Stimulated activated naive CD8-positive, alpha-beta T cell treated with anti-CD3 and anti-CD28 coated beads, Interleukin-15, Interleukin-2, amounts not matched to agents 100 ng/mL and 50 ng/mL, for 24 hours (primary cell): ENCODE measurements at regions not wholly inside any gene's neighbourhood (a gene's known extent, or its start where the extent isn't known, plus 50 kb on each side); places are given as distances from the start of the nearest gene placed in this dataset.

ENCODE experiments used
- H3K27ac Mint-ChIP-seq: one replicate; pipeline ENCODE4 v1.8.0; 2021; ENCODE audit warnings: mild to moderate bottlenecking, mixed read lengths
- H3K27me3 Mint-ChIP-seq: one replicate; pipeline ENCODE4 v1.8.0; 2021; ENCODE audit warnings: mixed read lengths
- H3K36me3 Mint-ChIP-seq: one replicate; pipeline ENCODE4 v1.8.0; 2021; ENCODE audit warnings: low read depth, mixed read lengths
- H3K4me1 Mint-ChIP-seq: one replicate; pipeline ENCODE4 v1.8.0; 2021; ENCODE audit warnings: low read depth, mixed read lengths
- H3K4me3 Mint-ChIP-seq: one replicate; pipeline ENCODE4 v1.8.0; 2021; ENCODE audit warnings: mild to moderate bottlenecking, mixed read lengths
- H3K9me3 Mint-ChIP-seq: one replicate; pipeline ENCODE4 v1.8.0; 2021; ENCODE audit warnings: mixed read lengths

- H3K9me3 Mint-ChIP-seq: peaks cover 22% of the 10 kb centered on the region
- H3K36me3 Mint-ChIP-seq: no peaks in the 10 kb centered on the region
- no peak overlapping the region for H3K4me3 Mint-ChIP-seq
- no peak overlapping the region for H3K27ac Mint-ChIP-seq
- no peaks in the 10 kb centered on the region for H3K27me3 Mint-ChIP-seq
- no peaks in the 10 kb centered on the region for H3K4me1 Mint-ChIP-seq
Observed at GRCh38 chr18:56038171-56039030, 450.4 kb upstream of the TCF4 start.

DNA sequence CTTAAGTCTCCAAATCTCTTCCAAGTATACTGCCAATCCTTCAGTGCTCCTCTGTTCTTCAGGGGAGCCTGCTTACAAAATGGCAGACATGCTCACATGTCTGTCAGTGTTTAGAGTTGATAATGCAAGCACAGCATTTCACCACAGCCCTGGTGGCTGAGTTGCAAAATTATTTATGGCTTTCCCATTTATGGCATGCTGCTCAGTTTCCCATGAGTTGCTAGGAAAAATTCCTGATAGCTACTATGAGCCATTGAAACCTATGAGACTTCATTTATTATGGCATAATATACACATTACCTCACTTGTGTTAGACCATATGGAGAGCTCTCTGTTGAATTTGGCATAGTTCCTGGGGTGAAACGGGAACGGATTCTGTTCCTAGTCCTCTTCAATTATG is 448.7 kb upstream of the TCF4 start:
- H3K27ac Mint-ChIP-seq: no peak overlapping the region
- no peaks in the 10 kb centered on the region for H3K36me3 Mint-ChIP-seq
- H3K9me3 Mint-ChIP-seq: peaks cover 22% of the 10 kb centered on the region
- no peaks in the 10 kb centered on the region for H3K4me1 Mint-ChIP-seq
- no peaks in the 10 kb centered on the region for H3K27me3 Mint-ChIP-seq
- H3K4me3 Mint-ChIP-seq: no peak overlapping the region

DNA sequence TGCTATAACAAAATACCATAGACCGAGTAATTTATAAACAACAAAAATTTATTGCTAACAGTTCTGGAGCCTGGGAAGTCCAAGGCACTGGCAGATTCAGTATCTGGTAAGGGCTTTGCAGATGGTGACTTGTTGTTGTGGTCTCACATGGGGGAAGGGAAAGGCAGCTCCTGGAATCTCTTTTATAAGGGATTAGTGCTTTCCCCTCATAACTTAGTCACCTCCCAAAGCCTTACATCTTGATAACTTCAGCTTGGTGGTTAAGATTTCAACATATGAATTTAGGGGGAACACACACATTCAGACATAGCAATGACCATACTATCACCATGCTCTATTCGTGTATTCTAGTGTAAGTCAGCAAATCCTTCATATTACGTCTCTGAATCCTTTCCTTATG is 447.6 kb upstream of the TCF4 start:
- Mint-ChIP-seq H3K36me3 (no peaks in the 10 kb centered on the region), H3K4me3 (no peak overlapping the region), H3K27ac (no peak overlapping the region), H3K27me3 (no peaks in the 10 kb centered on the region), H3K4me1 (no peaks in the 10 kb centered on the region), H3K9me3 (peaks cover 22% of the 10 kb centered on the region)

DNA sequence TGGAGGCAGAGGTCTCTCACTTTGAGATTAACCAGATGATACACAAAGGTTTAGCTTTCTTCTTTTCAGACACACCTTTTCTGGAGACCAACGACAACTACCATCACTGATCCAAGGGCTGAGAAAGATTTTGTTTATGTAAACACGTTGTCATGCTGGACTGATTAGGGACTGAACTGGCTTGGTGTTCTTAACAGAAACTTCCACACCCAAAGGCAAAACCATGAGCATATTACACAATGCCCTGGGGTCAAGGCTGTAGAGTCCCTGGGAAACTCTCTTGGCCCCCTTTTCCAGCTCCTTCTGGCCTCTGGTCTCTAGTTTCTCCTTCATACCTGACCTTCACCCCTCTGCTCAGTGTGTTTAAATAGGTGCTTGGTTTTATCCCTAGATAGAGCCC is 447.0 kb upstream of the TCF4 start:
- no peak overlapping the region for H3K4me3 Mint-ChIP-seq
- H3K27ac Mint-ChIP-seq: no peak overlapping the region
- no peaks in the 10 kb centered on the region for H3K36me3 Mint-ChIP-seq
- H3K27me3 Mint-ChIP-seq: no peaks in the 10 kb centered on the region
- H3K4me1 Mint-ChIP-seq: no peaks in the 10 kb centered on the region
- H3K9me3 Mint-ChIP-seq: peaks cover 24% of the 10 kb centered on the region

GRCh38 chr18:56030060-56030459 is 442.1 kb upstream of the TCF4 start:
- Mint-ChIP-seq H3K27me3 (no peaks in the 10 kb centered on the region), H3K9me3 (peaks cover 17% of the 10 kb centered on the region), H3K27ac (no peak overlapping the region), H3K4me1 (no peaks in the 10 kb centered on the region), H3K36me3 (no peaks in the 10 kb centered on the region), H3K4me3 (no peak overlapping the region)

- Mint-ChIP-seq H3K27me3 (no peaks in the 10 kb centered on the region), H3K4me3 (no peak overlapping the region), H3K36me3 (no peaks in the 10 kb centered on the region), H3K9me3 (peaks cover 11% of the 10 kb centered on the region), H3K4me1 (no peaks in the 10 kb centered on the region), H3K27ac (no peak overlapping the region)
Observed at GRCh38 chr18:56028514-56028913, 440.5 kb upstream of the TCF4 start.

DNA sequence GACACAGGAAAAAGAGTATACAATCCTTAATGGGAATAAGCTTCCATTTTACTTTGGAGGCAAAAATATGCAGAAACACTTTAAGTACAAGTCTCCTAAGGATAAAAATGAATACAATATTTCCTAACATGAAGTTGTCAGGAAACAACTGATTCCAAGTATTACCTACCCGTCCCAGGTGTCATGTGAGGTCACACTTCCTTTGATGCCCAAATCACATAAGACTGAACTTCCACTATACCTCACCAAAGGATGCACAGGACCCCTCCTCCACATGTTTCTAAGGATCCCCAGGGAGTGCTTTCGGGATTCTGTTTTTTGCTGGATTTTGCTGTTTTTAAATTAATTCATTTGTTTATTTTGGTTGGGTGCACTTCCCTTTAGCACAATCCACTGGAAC is 438.5 kb upstream of the TCF4 start:
- Mint-ChIP-seq H3K27me3 (no peaks in the 10 kb centered on the region), H3K4me3 (no peak overlapping the region), H3K9me3 (peaks cover 10% of the 10 kb centered on the region), H3K36me3 (no peaks in the 10 kb centered on the region), H3K4me1 (no peaks in the 10 kb centered on the region), H3K27ac (no peak overlapping the region)

DNA sequence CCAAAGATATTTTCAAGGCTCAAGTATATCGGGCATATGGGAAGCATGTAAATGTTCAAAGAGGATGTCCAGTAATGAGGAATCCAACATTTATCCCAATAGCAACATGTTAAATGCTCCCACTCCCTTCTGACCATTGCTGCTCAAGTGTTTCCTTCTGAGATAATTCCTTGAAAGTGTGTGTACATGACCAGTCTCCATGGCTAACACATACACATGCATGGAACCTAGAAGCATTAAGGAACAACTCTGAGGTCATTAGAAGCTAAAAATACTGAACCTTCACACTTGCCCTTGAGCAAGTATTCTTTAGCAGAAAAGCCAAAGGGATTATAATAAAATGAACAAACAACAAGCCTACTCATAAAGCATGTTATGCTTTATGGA is 433.8 kb upstream of the TCF4 start:
- Mint-ChIP-seq H3K9me3 (peaks cover 9% of the 10 kb centered on the region), H3K36me3 (no peaks in the 10 kb centered on the region), H3K4me3 (no peak overlapping the region), H3K4me1 (peaks cover 5% of the 10 kb centered on the region), H3K27me3 (no peaks in the 10 kb centered on the region), H3K27ac (no peak overlapping the region)

- no peaks in the 10 kb centered on the region for H3K27me3 Mint-ChIP-seq
- peaks cover 5% of the 10 kb centered on the region for H3K4me1 Mint-ChIP-seq
- H3K9me3 Mint-ChIP-seq: peaks cover 9% of the 10 kb centered on the region
- H3K36me3 Mint-ChIP-seq: no peaks in the 10 kb centered on the region
- no peak overlapping the region for H3K27ac Mint-ChIP-seq
- no peak overlapping the region for H3K4me3 Mint-ChIP-seq
Observed at GRCh38 chr18:56021136-56021808, 433.3 kb upstream of the TCF4 start.

DNA sequence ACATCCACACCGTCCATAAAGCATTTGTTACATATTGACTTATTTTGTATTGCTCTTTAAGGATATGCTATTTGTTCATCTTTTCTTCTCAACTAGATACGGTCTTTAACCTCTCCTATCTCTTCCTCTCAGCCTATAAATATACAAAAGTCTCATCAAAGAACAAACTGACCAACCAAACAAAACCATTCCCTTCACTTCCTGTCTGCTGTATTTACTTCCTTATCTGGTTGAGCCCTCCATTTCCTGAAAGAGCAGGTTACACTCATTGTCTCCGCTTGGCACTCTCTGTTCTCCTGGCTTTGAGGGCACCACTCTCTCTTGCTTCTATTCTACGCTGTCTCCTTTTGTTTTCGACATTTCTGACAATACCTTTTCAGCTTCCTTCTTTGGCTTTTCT is 431.9 kb upstream of the TCF4 start:
- H3K36me3 Mint-ChIP-seq: no peaks in the 10 kb centered on the region
- H3K4me3 Mint-ChIP-seq: no peak overlapping the region
- H3K9me3 Mint-ChIP-seq: peaks cover 16% of the 10 kb centered on the region
- peaks cover 5% of the 10 kb centered on the region for H3K4me1 Mint-ChIP-seq
- no peak overlapping the region for H3K27ac Mint-ChIP-seq
- no peaks in the 10 kb centered on the region for H3K27me3 Mint-ChIP-seq

DNA sequence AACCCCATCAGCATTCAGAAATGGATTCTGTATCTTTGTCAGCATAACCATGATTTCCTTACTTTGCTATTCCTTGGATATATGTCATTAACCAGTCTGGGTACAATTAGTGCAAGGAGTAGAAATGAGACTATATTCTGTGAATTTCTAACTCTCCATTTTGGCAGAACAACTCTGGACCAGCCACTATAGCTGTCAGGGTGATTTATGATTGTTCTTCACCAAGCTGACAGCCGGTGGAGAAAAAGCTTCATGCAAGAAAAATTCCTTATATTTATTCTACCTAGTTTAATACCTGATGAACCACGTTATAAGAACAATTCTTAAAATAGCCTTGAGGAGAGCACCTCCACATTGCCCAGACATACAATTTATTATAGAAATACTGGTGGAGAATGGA is 431.2 kb upstream of the TCF4 start:
- Mint-ChIP-seq H3K27ac (no peak overlapping the region), H3K27me3 (no peaks in the 10 kb centered on the region), H3K36me3 (no peaks in the 10 kb centered on the region), H3K9me3 (peaks cover 16% of the 10 kb centered on the region), H3K4me1 (peaks cover 5% of the 10 kb centered on the region), H3K4me3 (no peak overlapping the region)

- no peaks in the 10 kb centered on the region for H3K36me3 Mint-ChIP-seq
- no peaks in the 10 kb centered on the region for H3K27me3 Mint-ChIP-seq
- peaks cover 5% of the 10 kb centered on the region for H3K9me3 Mint-ChIP-seq
- H3K4me3 Mint-ChIP-seq: no peak overlapping the region
- no peaks in the 10 kb centered on the region for H3K4me1 Mint-ChIP-seq
- no peak overlapping the region for H3K27ac Mint-ChIP-seq
Observed at GRCh38 chr18:56009411-56009810, 421.4 kb upstream of the TCF4 start.

DNA sequence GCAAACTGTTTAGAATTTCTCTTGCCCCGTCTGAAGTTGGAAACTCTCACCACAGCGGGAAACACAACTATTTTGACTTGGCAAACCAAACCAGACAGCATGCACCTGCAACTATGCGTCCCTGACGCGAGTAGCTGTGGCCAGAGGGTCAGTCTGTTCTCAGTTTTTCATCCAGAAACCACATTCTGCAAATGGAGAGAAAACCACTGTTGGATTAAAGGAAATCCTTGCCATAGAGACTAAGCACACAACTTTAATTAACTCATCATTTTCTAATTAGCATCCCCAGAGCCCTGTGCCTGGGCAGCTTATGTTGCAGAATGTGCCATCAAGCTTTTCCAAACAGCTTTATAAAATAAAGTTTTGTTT is 415.7 kb upstream of the TCF4 start:
- Mint-ChIP-seq H3K27me3 (no peaks in the 10 kb centered on the region), H3K4me3 (no peak overlapping the region), H3K36me3 (no peaks in the 10 kb centered on the region), H3K27ac (no peak overlapping the region), H3K9me3 (no peaks in the 10 kb centered on the region), H3K4me1 (no peaks in the 10 kb centered on the region)

GRCh38 chr18:56003009-56003719 is 415.2 kb upstream of the TCF4 start:
- Mint-ChIP-seq H3K27ac (no peak overlapping the region), H3K27me3 (no peaks in the 10 kb centered on the region), H3K36me3 (no peaks in the 10 kb centered on the region), H3K4me1 (peaks cover 1% of the 10 kb centered on the region), H3K9me3 (no peaks in the 10 kb centered on the region), H3K4me3 (no peak overlapping the region)

- Mint-ChIP-seq H3K4me1 (peaks cover 15% of the 10 kb centered on the region), H3K4me3 (no peak overlapping the region), H3K36me3 (no peaks in the 10 kb centered on the region), H3K9me3 (peaks cover 2% of the 10 kb centered on the region), H3K27me3 (peaks cover 3% of the 10 kb centered on the region), H3K27ac (no peak overlapping the region)
Observed at GRCh38 chr18:56001576-56001975, 413.6 kb upstream of the TCF4 start.
